ENCODE measurements at regions not wholly inside any gene's neighbourhood (a gene's known extent, or its start where the extent isn't known, plus 50 kb on each side); places are given as distances from the start of the nearest gene placed in this dataset.

DNA sequence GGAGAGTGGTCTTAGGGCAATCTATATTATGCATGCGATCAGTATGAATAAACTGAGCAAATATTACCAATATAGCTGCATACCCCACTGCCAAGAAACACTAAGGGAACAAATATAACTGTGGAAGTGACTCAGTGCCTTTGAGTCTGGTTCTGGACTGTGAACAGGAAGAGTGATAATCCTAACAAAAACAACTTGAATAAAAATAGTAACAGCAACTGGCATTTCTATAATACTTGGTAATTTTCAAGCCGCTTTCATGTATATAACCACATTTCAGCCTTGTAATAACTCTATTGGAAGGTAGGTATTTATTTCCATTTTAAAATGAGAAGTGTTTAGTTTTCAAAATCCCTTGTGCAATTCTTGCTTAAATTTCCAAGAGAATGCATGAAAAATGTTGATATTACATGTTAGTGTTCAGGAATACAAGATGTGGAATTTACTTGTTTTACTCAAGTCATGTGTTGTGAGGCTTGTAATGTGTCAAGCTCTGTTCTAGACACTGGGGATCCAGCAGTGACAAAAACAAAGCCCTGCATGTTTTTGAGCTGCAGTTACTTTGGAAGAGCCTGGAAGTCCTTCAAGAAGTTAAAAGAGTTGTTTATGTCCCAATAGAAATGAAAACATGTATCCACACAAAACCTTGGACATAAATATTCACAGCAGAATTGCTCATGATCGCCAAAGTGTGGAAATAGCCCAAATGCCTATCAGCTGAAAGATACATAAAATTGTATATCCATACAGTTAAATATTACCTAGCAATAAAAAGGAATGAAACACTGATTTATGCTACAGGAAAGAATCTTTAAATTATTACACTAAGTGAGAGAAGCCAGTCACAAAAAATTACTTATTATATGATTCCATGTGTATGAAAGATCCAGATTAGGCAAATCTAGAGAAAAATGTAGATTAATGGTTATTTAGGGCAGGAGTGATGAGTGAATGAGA, 338.1 kb upstream of the TMEM132C start (continued):
- TF ChIP-seq KDM5A (IDR thresholded peaks at IDR 0.05; ENCODE audit: low read length) (no peak), POLR2AphosphoS5 (IDR thresholded peaks at IDR 0.05; ENCODE audit: low read depth, low read length) (no peak)
